Mesothelial cell of epicardium (in vitro differentiated cells): ENCODE measurements at regions not wholly inside any gene's neighbourhood (a gene's known extent, or its start where the extent isn't known, plus 50 kb on each side); places are given as distances from the start of the nearest gene placed in this dataset.

ENCODE experiments used
- DNase-seq, 2 experiments: peaks; one replicate each; pipeline ENCODE4 v3.0.0; 2021; ENCODE audit warnings: low spot score in 2 of 2; ENCODE audit not compliant: unreplicated experiment in 2 of 2
- H3K27ac Mint-ChIP-seq: 2 replicates; pipeline ENCODE4 v1.8.0; 2021; ENCODE audit warnings: mixed read lengths
- H3K27me3 Mint-ChIP-seq: 2 replicates; pipeline ENCODE4 v1.8.0; 2021; ENCODE audit warnings: low read depth, mixed read lengths
- H3K36me3 Mint-ChIP-seq: 2 replicates; pipeline ENCODE4 v1.8.0; 2021; ENCODE audit warnings: mixed read lengths
- H3K4me1 Mint-ChIP-seq: 2 replicates; pipeline ENCODE4 v1.8.0; 2021; ENCODE audit warnings: mixed read lengths
- H3K4me3 Mint-ChIP-seq: 2 replicates; pipeline ENCODE4 v1.8.0; 2021; ENCODE audit warnings: mild to moderate bottlenecking, moderate library complexity, mixed read lengths
- H3K9me3 Mint-ChIP-seq: 2 replicates; pipeline ENCODE4 v1.8.0; 2021; ENCODE audit warnings: mixed read lengths
- TF ChIP-seq, protein P1 (sequence below): fragments of 200-600 bp; sonication (generic); IDR thresholded peaks from one replicate; pipeline ENCODE4 v1.5.0; 2021; ENCODE audit warnings: antibody characterized with exemption; ENCODE audit not compliant: unreplicated experiment

GRCh38 chr5:156259618-156260017 lies 67.3 kb upstream of the SGCD start:
- DNase-seq, result no peak
- TF ChIP-seq, protein P1, sequence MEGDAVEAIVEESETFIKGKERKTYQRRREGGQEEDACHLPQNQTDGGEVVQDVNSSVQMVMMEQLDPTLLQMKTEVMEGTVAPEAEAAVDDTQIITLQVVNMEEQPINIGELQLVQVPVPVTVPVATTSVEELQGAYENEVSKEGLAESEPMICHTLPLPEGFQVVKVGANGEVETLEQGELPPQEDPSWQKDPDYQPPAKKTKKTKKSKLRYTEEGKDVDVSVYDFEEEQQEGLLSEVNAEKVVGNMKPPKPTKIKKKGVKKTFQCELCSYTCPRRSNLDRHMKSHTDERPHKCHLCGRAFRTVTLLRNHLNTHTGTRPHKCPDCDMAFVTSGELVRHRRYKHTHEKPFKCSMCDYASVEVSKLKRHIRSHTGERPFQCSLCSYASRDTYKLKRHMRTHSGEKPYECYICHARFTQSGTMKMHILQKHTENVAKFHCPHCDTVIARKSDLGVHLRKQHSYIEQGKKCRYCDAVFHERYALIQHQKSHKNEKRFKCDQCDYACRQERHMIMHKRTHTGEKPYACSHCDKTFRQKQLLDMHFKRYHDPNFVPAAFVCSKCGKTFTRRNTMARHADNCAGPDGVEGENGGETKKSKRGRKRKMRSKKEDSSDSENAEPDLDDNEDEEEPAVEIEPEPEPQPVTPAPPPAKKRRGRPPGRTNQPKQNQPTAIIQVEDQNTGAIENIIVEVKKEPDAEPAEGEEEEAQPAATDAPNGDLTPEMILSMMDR, result no peak
- Mint-ChIP-seq H3K4me3 (no peak overlapping the region), H3K27ac (no peak overlapping the region), H3K9me3 (no peaks in the 10 kb centered on the region), H3K36me3 (no peaks in the 10 kb centered on the region), H3K27me3 (no peaks in the 10 kb centered on the region), H3K4me1 (no peaks in the 10 kb centered on the region)

GRCh38 chr5:156261275-156261939 lies 65.6 kb upstream of the SGCD start:
- Mint-ChIP-seq H3K4me3 (no peak overlapping the region), H3K27ac (no peak overlapping the region), H3K4me1 (no peaks in the 10 kb centered on the region), H3K9me3 (no peaks in the 10 kb centered on the region), H3K36me3 (no peaks in the 10 kb centered on the region), H3K27me3 (no peaks in the 10 kb centered on the region)
- no peak for DNase-seq
- TF ChIP-seq, protein P1, result no peak

- Mint-ChIP-seq H3K36me3 (no peaks in the 10 kb centered on the region), H3K9me3 (peaks cover 16% of the 10 kb centered on the region), H3K27ac (no peak overlapping the region), H3K27me3 (no peaks in the 10 kb centered on the region), H3K4me3 (no peak overlapping the region), H3K4me1 (no peaks in the 10 kb centered on the region)
- TF ChIP-seq, protein P1, result no peak
- DNase-seq, result no peak
These were observed 55.4 kb upstream of the SGCD start for GRCh38 chr5:156271569-156271968.

DNA sequence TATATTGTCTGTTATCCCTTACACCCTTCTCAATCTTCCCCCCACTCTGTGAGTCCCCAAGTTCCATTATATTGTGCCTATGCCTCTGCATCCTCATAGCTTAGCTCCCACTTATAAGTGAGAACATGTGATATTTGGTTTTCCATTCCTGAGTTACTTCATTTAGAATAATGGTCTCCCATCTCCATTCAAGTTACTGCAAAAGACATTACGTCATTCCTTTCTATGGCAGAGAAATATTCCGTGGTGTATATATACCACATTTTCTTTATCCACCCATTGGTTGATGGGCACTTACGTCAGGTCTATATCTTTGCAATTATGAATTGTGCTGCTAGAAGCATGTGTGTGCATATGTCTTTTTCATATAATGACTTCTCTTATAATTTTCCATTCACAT lies 54.8 kb upstream of the SGCD start:
- Mint-ChIP-seq H3K36me3 (no peaks in the 10 kb centered on the region), H3K27me3 (no peaks in the 10 kb centered on the region), H3K9me3 (peaks cover 16% of the 10 kb centered on the region), H3K4me3 (no peak overlapping the region), H3K27ac (no peak overlapping the region), H3K4me1 (no peaks in the 10 kb centered on the region)
- TF ChIP-seq, protein P1, result no peak
- DNase-seq, result no peak

DNA sequence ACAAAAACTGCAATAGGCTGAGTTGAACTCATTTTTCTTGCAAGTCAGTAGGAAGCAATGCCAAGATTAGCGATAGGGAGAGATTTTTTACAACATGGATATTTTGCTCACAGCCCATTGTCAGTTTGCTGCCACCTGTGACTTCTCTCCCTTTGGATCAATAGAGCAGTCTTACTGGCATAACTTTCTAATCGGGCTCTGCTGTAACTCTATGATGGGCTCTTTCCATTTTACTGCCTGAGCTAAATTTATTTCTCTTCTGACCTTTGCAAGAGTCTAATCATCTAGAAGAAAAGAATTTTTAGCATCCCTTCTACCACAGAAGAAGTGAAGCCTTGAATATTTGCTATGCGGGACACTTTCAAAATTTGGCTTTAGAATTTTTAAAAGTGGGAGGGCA lies 53.6 kb upstream of the SGCD start:
- H3K9me3 Mint-ChIP-seq, result peaks cover 16% of the 10 kb centered on the region
- no peak overlapping the region for H3K27ac Mint-ChIP-seq
- peaks cover 10% of the 10 kb centered on the region for H3K27me3 Mint-ChIP-seq
- DNase-seq, result no peak
- H3K36me3 Mint-ChIP-seq, result no peaks in the 10 kb centered on the region
- no peaks in the 10 kb centered on the region for H3K4me1 Mint-ChIP-seq
- no peak overlapping the region for H3K4me3 Mint-ChIP-seq
- TF ChIP-seq, protein P1, result no peak

DNA sequence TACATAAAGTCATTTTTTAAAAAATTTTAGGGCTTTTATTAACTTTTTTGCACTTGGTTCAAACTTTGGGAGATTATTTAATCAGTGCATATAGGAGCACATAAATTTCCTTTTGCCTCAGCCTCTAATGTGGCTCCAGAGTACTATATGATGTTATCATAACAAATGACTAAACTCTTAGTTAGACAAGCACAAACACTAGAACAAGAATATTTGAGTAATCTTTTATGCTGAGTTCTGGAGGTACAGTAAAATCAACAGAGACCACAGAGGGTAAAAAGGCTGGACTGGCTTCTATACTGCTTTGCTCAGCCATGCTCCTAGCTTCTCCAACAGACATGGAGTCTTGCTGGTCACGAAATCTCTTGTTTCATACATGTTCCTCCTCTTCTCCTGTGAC lies 52.5 kb upstream of the SGCD start:
- H3K36me3 Mint-ChIP-seq, result no peaks in the 10 kb centered on the region
- no peak for DNase-seq
- peaks cover 10% of the 10 kb centered on the region for H3K27me3 Mint-ChIP-seq
- H3K27ac Mint-ChIP-seq, result no peak overlapping the region
- H3K9me3 Mint-ChIP-seq, result peaks cover 10% of the 10 kb centered on the region
- H3K4me1 Mint-ChIP-seq, result no peaks in the 10 kb centered on the region
- TF ChIP-seq, protein P1, result no peak
- no peak overlapping the region for H3K4me3 Mint-ChIP-seq
